ENCODE measurements at regions not wholly inside any gene's neighbourhood (a gene's known extent, or its start where the extent isn't known, plus 50 kb on each side); places are given as distances from the start of the nearest gene placed in this dataset.
"Not testable (repeated sequence)": the region's sequence is repeated elsewhere in the genome, so short reads cannot be mapped to it uniquely, and the experiment has no call there.

- Histone ChIP-seq H3K4me1 (replicated peaks in 1 of 2; ENCODE audit: control insufficient read depth in 2 of 2, insufficient read depth in 2 of 2, low read length in 2 of 2) (no peaks in the 10 kb centered on the region), H2AFZ (ENCODE audit: low read depth, low read length) (no peak overlapping the region), H3K4me3 (no peak overlapping the region), H4K20me1 (replicated peaks; ENCODE audit: control insufficient read depth, insufficient read depth, low read length) (no peaks in the 10 kb centered on the region), H3K9me1 (ENCODE audit: control insufficient read depth, insufficient read depth, low read length) (no peaks in the 10 kb centered on the region), H3K27ac (ENCODE audit: extremely low read depth, low read depth, low read length) (no peak overlapping the region), H3K4me2 (ENCODE audit: insufficient read depth, low read length) (no peak overlapping the region), H3K36me3 (ENCODE audit: control insufficient read depth, insufficient read depth, low read length) (no peaks in the 10 kb centered on the region), H3K27me3 (ENCODE audit: control insufficient read depth in 2 of 2, insufficient read depth in 2 of 2, low read length in 2 of 2) (no peaks in the 10 kb centered on the region), H3K79me2 (ENCODE audit: control insufficient read depth, insufficient read depth, low read length) (no peaks in the 10 kb centered on the region), H3K9me3 (replicated peaks; ENCODE audit: control insufficient read depth, insufficient read depth, low read depth, low read length) (no peaks in the 10 kb centered on the region; the same call in 1 of the 2 replicates), H3K9ac (ENCODE audit: insufficient read depth in 1 of 2, low read depth in 2 of 2, low read length in 2 of 2) (no peak overlapping the region)
- FAIRE-seq (no peak), ATAC-seq (no peak), DNase-seq (ENCODE audit: extremely low read depth in 1 of 4, low spot score in 3 of 4) (no peak)
- BruUV-seq (replicated peaks) = no TSS peak
- TF ChIP-seq SMAD4 (CRISPR knock-in tag; conservative IDR thresholded peaks at IDR 0.05) (no peak), ATF4 (CRISPR knock-in tag; IDR thresholded peaks at IDR 0.05) (peak; percentile 55; the same call in 1 of the 2 replicates)
- intact Hi-C loops (cut with micrococcal nuclease) = no loop called here
- ChIA-PET POLR2A (no interaction called here), CTCF (ENCODE audit: low intra/inter-chr PET ratio) (no interaction called here)
- in situ Hi-C loops (cut with MboI) = no loop called here
These were observed 304.1 kb downstream of the FGF10 start for GRCh38 chr5:44085083-44085482.

- BruUV-seq (replicated peaks); H3K9ac ChIP-seq (ENCODE audit: insufficient read depth in 1 of 2, low read depth in 2 of 2, low read length in 2 of 2); H3K9me3 ChIP-seq (replicated peaks; ENCODE audit: control insufficient read depth, insufficient read depth, low read depth, low read length); H3K27ac ChIP-seq (ENCODE audit: extremely low read depth, low read depth, low read length); H3K79me2 ChIP-seq (ENCODE audit: control insufficient read depth, insufficient read depth, low read length); H3K4me1 ChIP-seq (replicated peaks in 1 of 2; ENCODE audit: control insufficient read depth in 2 of 2, insufficient read depth in 2 of 2, low read length in 2 of 2); in situ Hi-C loops (cut with MboI); H3K4me3 ChIP-seq; POLR2A ChIA-PET; ATAC-seq; FAIRE-seq; CTCF ChIA-PET (ENCODE audit: low intra/inter-chr PET ratio); H2AFZ ChIP-seq (ENCODE audit: low read depth, low read length); H3K4me2 ChIP-seq (ENCODE audit: insufficient read depth, low read length); DNase-seq (ENCODE audit: extremely low read depth in 1 of 4, low spot score in 3 of 4); H4K20me1 ChIP-seq (replicated peaks; ENCODE audit: control insufficient read depth, insufficient read depth, low read length); H3K36me3 ChIP-seq (ENCODE audit: control insufficient read depth, insufficient read depth, low read length); H3K9me1 ChIP-seq (ENCODE audit: control insufficient read depth, insufficient read depth, low read length); H3K27me3 ChIP-seq (ENCODE audit: control insufficient read depth in 2 of 2, insufficient read depth in 2 of 2, low read length in 2 of 2); intact Hi-C loops (cut with micrococcal nuclease): not testable (repeated sequence)
- WGBS (ENCODE audit: insufficient coverage, low coverage, missing lambda C conversion rate) = 2% methylated on average over 21 of the region's 21 CpGs
These were observed 314.7 kb downstream of the FGF10 start for GRCh38 chr5:44074547-44074946.
